ENCODE measurements at regions not wholly inside any gene's neighbourhood (a gene's known extent, or its start where the extent isn't known, plus 50 kb on each side); places are given as distances from the start of the nearest gene placed in this dataset.
A peak's percentile ranks its signal among the peaks of the same experiment; 100 is the strongest.
"Not testable (repeated sequence)": the region's sequence is repeated elsewhere in the genome, so short reads cannot be mapped to it uniquely, and the experiment has no call there.

DNA sequence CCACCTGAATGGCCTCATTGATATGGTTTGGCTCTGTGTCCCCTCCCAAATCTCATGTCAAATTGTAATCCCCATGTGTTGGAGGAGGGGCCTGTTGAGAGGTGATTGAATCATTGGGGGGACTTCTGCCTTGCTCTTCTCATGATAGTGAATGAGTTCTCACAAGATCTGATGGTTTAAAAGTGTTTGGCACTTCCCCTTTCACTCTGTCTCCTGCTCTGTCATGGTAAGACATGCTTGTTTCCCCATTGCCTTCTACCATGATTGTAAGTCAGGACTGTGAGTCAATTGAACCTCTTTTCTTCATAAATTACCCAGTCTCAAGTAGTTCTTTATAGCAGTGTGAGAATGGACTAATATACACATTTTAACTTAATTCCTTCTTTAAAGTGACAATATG lies 146.8 kb upstream of the KCNJ3 start:
- DNase-seq (ENCODE audit: insufficient read length) (no peak), FAIRE-seq (no peak)
- TF ChIP-seq POLR2A (IDR thresholded peaks at IDR 0.05; ENCODE audit: low read depth, low read length), result no peak
- TF ChIP-seq TAF1 (IDR thresholded peaks at IDR 0.05; ENCODE audit: borderline replicate concordance, low read depth, low read length), result no peak
- no peak for TF ChIP-seq POLR2AphosphoS5 (IDR thresholded peaks at IDR 0.05; ENCODE audit: low read depth, low read length)

- DNase-seq (ENCODE audit: insufficient read length) (no peak), FAIRE-seq (no peak)
- TF ChIP-seq TAF1 (IDR thresholded peaks at IDR 0.05; ENCODE audit: borderline replicate concordance, low read depth, low read length), result no peak
- no peak for TF ChIP-seq POLR2AphosphoS5 (IDR thresholded peaks at IDR 0.05; ENCODE audit: low read depth, low read length)
- no peak for TF ChIP-seq POLR2A (IDR thresholded peaks at IDR 0.05; ENCODE audit: low read depth, low read length)
Measured at GRCh38 chr2:154554046-154554445, 144.4 kb upstream of the KCNJ3 start.

DNA sequence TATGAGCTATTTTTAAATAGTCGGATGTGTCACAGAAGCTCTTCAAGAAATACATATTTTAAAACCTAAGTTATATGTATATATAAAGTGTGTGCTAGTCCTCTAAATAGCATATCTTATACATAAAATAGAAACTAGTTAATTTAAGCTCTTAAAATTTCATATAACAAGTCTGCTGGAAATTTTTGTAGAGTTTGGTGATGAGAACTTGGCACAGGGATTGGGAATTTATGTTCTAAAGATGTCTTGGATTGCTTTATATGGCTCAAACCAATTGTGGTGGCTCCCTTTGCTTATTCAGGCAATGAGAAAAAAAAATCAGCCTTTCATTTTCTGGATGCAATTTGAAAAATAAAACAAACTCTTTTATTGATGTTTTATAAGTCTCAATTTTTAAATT lies 142.8 kb upstream of the KCNJ3 start:
- TF ChIP-seq TAF1 (IDR thresholded peaks at IDR 0.05; ENCODE audit: borderline replicate concordance, low read depth, low read length) (no peak), POLR2AphosphoS5 (IDR thresholded peaks at IDR 0.05; ENCODE audit: low read depth, low read length) (no peak), POLR2A (IDR thresholded peaks at IDR 0.05; ENCODE audit: low read depth, low read length) (no peak)
- FAIRE-seq, result no peak
- no peak for DNase-seq (ENCODE audit: insufficient read length)

DNA sequence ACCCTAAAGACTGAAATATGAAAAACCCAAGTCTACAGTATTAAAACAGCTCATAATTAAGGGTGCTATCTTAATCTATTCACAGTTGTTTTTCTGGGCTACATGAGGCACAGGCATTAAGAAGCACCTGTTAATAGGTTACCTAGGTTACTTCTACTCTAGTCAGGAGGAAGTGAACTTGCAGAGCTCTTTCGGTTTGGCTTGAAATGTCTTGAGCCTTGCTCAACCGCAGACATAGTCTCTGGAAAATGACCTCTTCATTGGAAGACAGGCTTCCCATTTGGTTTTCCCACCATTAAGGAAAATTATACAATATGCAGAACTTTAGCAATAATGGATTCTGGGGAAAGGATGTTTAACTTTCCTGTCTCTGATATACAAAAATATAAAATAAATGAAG lies 142.3 kb upstream of the KCNJ3 start:
- no peak for TF ChIP-seq POLR2AphosphoS5 (IDR thresholded peaks at IDR 0.05; ENCODE audit: low read depth, low read length)
- no peak for TF ChIP-seq TAF1 (IDR thresholded peaks at IDR 0.05; ENCODE audit: borderline replicate concordance, low read depth, low read length)
- TF ChIP-seq POLR2A (IDR thresholded peaks at IDR 0.05; ENCODE audit: low read depth, low read length), result no peak
- DNase-seq (ENCODE audit: insufficient read length) (no peak), FAIRE-seq (no peak)

GRCh38 chr2:154556607-154557006 lies 141.9 kb upstream of the KCNJ3 start:
- peak; percentile 33 for FAIRE-seq
- DNase-seq (ENCODE audit: insufficient read length), result no peak
- TF ChIP-seq POLR2AphosphoS5 (IDR thresholded peaks at IDR 0.05; ENCODE audit: low read depth, low read length) (no peak), POLR2A (IDR thresholded peaks at IDR 0.05; ENCODE audit: low read depth, low read length) (no peak), TAF1 (IDR thresholded peaks at IDR 0.05; ENCODE audit: borderline replicate concordance, low read depth, low read length) (no peak)

- FAIRE-seq, result no peak
- no peak for TF ChIP-seq TAF1 (IDR thresholded peaks at IDR 0.05; ENCODE audit: borderline replicate concordance, low read depth, low read length)
- no peak for TF ChIP-seq POLR2A (IDR thresholded peaks at IDR 0.05; ENCODE audit: low read depth, low read length)
- TF ChIP-seq POLR2AphosphoS5 (IDR thresholded peaks at IDR 0.05; ENCODE audit: low read depth, low read length), result no peak
- no peak for DNase-seq (ENCODE audit: insufficient read length)
Measured at GRCh38 chr2:154557906-154558305, 140.6 kb upstream of the KCNJ3 start.

DNA sequence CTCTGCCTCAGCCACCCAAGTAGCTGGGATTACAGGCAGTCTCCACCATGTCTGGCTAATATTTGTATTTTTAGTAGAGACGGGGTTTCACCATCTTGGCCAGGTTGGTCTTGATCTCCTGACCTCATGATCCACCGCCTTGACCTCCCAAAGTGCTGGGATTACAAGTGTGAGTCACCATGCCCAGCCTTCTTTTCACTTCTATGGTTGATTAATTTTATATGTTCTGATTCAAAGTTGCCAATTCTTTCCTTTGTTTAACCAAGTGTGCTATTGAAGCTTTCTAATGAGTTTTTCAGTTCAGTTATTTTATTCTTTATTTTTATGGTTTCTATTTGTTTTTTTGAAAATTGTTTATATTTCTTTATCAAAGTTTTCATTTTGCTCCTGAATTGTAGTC lies 133.1 kb upstream of the KCNJ3 start:
- DNase-seq (ENCODE audit: insufficient read length) (no peak), FAIRE-seq (no peak)
- TF ChIP-seq TAF1 (IDR thresholded peaks at IDR 0.05; ENCODE audit: borderline replicate concordance, low read depth, low read length), result no peak
- no peak for TF ChIP-seq POLR2AphosphoS5 (IDR thresholded peaks at IDR 0.05; ENCODE audit: low read depth, low read length)
- no peak for TF ChIP-seq POLR2A (IDR thresholded peaks at IDR 0.05; ENCODE audit: low read depth, low read length)

DNA sequence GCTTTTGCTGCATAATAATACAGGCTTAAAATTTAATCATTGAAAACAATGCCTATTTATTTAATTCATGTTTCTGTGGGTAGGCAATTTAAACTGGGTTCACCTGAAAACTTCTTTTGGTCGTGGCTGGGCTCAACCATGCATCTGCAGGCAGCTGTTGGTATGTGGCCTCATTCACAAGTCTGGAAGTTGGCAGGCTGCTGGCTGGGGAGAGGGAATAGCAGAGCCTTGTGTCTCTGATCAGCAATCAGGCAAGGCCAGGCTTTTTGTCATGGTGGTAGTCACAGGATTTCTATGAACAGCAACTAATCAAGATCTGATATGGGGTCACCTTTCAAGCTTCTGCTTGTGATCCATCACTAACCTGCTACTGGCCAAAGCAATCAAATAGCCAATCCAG lies 130.1 kb upstream of the KCNJ3 start:
- no peak for DNase-seq (ENCODE audit: insufficient read length)
- FAIRE-seq, result no peak
- TF ChIP-seq POLR2A (IDR thresholded peaks at IDR 0.05; ENCODE audit: low read depth, low read length) (no peak), POLR2AphosphoS5 (IDR thresholded peaks at IDR 0.05; ENCODE audit: low read depth, low read length) (no peak), TAF1 (IDR thresholded peaks at IDR 0.05; ENCODE audit: borderline replicate concordance, low read depth, low read length) (no peak)

- TF ChIP-seq POLR2A (IDR thresholded peaks at IDR 0.05; ENCODE audit: low read depth, low read length) (no peak), TAF1 (IDR thresholded peaks at IDR 0.05; ENCODE audit: borderline replicate concordance, low read depth, low read length) (no peak), POLR2AphosphoS5 (IDR thresholded peaks at IDR 0.05; ENCODE audit: low read depth, low read length) (no peak)
- FAIRE-seq (no peak), DNase-seq (ENCODE audit: insufficient read length) (no peak)
Measured at GRCh38 chr2:154570501-154570900, 128.0 kb upstream of the KCNJ3 start.

GRCh38 chr2:154576699-154577098 lies 121.8 kb upstream of the KCNJ3 start:
- not testable (repeated sequence) for DNase-seq (ENCODE audit: insufficient read length); FAIRE-seq

DNA sequence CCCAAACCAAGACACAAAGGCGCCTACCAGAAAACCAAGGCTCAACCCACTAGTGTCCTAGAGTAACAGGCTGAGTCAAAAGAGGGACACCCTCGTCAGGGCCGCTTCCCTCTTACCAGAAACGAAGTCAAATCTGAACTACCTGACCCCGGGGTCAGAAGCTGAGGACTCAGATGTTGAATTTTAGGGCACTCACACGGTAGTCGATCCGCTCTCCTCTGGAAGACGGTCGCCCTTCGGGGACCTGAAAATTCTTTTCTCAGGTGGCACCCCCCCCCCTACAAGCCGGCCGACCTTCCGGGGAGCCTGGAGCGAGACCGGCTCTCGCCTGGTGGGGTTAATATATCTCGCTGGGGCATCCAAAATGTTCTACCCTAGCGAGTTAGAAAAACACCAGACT lies 121.1 kb upstream of the KCNJ3 start:
- FAIRE-seq (no peak), DNase-seq (ENCODE audit: insufficient read length) (no peak)
- TF ChIP-seq POLR2AphosphoS5 (IDR thresholded peaks at IDR 0.05; ENCODE audit: low read depth, low read length) (no peak), TAF1 (IDR thresholded peaks at IDR 0.05; ENCODE audit: borderline replicate concordance, low read depth, low read length) (no peak), POLR2A (IDR thresholded peaks at IDR 0.05; ENCODE audit: low read depth, low read length) (no peak)

GRCh38 chr2:154580767-154581166 lies 117.7 kb upstream of the KCNJ3 start:
- DNase-seq (ENCODE audit: insufficient read length) (no peak), FAIRE-seq (no peak)
- TF ChIP-seq POLR2A (IDR thresholded peaks at IDR 0.05; ENCODE audit: low read depth, low read length) (no peak), POLR2AphosphoS5 (IDR thresholded peaks at IDR 0.05; ENCODE audit: low read depth, low read length) (no peak), TAF1 (IDR thresholded peaks at IDR 0.05; ENCODE audit: borderline replicate concordance, low read depth, low read length) (no peak)

DNA sequence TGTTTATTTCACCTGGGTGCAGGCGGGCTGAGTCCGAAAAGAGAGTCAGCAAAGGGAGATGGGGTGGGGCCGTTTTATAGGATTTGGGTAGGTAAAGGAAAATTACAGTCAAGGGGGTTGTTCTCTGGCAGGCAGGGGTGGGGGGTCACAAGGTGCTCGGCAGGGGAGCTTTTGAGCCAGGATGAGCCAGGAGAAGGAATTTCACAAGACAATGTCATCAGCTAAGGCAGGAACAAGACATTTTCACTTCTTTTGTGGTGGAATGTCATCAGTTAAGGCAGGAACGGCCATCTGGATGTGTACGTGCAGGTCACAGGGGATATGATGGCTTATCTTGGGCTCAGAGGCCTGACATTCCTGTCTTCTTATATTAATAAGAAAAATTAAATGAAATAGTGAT lies 115.8 kb upstream of the KCNJ3 start:
- not testable (repeated sequence) for DNase-seq (ENCODE audit: insufficient read length); FAIRE-seq

DNA sequence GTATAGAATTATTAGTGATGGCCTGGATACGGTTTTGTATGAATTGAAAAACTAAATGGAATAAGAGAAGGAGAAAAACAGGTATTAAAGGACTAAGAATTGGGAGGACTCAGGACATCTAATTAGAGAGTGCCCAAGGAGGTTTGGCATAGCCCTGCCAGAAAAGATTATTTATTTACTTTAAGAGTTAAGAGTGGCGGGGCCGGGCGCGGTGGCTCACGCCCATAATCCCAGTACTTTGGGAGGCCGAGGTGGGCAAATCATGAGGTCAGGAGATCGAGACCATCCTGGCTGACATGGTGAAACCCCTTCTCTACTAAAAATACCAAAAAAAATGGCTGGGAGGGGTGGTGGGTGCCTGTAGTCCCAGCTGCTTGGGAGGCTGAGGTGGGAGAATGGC lies 115.2 kb upstream of the KCNJ3 start:
- FAIRE-seq; DNase-seq (ENCODE audit: insufficient read length): not testable (repeated sequence)
